ENCODE measurements at regions not wholly inside any gene's neighbourhood (a gene's known extent, or its start where the extent isn't known, plus 50 kb on each side); places are given as distances from the start of the nearest gene placed in this dataset.
"Not testable (repeated sequence)": the region's sequence is repeated elsewhere in the genome, so short reads cannot be mapped to it uniquely, and the experiment has no call there.

DNA sequence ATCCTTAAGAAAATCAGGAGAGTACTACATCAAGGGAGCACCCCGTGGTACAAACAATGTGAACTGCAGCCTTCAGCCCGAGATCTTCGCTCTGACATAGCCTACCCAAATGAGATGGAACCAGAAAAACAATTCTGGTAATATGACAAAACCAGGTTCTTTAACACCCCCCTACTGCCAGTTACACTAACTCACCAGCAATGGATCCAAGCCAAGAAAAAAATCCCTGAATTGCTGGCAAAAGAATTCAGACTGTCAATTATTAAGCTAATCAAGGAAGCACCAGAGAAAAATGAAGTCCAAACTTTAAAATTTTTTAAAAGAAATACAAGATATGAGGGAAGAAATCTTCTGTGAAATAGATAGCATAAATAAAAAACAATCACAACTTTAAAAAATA lies 101.7 kb upstream of the KLF8 start:
- no peak for ATAC-seq

GRCh38 chrX:56164135-56164534 lies 68.0 kb upstream of the KLF8 start:
- ATAC-seq, result not testable (repeated sequence)

All from esophagus mucosa (tissue), 1 donor.